Endothelial cell (in vitro differentiated cells): ENCODE measurements at regions not wholly inside any gene's neighbourhood (a gene's known extent, or its start where the extent isn't known, plus 50 kb on each side); places are given as distances from the start of the nearest gene placed in this dataset.

ENCODE experiments used
- DNase-seq: peaks from one replicate; pipeline ENCODE4 v3.0.0; 2021; ENCODE audit warnings: low spot score
- H3K27ac Mint-ChIP-seq: one replicate; pipeline ENCODE4 v1.8.0; 2021; ENCODE audit warnings: mixed read lengths, inconsistent platforms; ENCODE audit not compliant: unreplicated experiment
- H3K27me3 Mint-ChIP-seq: one replicate; pipeline ENCODE4 v1.8.0; 2021; ENCODE audit warnings: mild to moderate bottlenecking, moderate library complexity, mixed read lengths, inconsistent platforms; ENCODE audit not compliant: unreplicated experiment
- H3K36me3 Mint-ChIP-seq: one replicate; pipeline ENCODE4 v1.8.0; 2021; ENCODE audit warnings: mild to moderate bottlenecking, low read depth, mixed read lengths, inconsistent platforms; ENCODE audit not compliant: unreplicated experiment
- H3K4me1 Mint-ChIP-seq: one replicate; pipeline ENCODE4 v1.8.0; 2021; ENCODE audit warnings: mild to moderate bottlenecking, mixed read lengths, inconsistent platforms; ENCODE audit not compliant: unreplicated experiment
- H3K4me3 Mint-ChIP-seq: one replicate; pipeline ENCODE4 v1.8.0; 2021; ENCODE audit warnings: mild to moderate bottlenecking, mixed read lengths, inconsistent platforms; ENCODE audit not compliant: unreplicated experiment
- H3K9me3 Mint-ChIP-seq: one replicate; pipeline ENCODE4 v1.8.0; 2021; ENCODE audit warnings: mixed read lengths, inconsistent platforms; ENCODE audit not compliant: unreplicated experiment
- CTCF ChIP-seq: fragments of 200-600 bp; sonication (generic); IDR thresholded peaks from one replicate; pipeline ENCODE4 v1.5.0; 2021; ENCODE audit warnings: antibody characterized with exemption; ENCODE audit not compliant: unreplicated experiment

DNA sequence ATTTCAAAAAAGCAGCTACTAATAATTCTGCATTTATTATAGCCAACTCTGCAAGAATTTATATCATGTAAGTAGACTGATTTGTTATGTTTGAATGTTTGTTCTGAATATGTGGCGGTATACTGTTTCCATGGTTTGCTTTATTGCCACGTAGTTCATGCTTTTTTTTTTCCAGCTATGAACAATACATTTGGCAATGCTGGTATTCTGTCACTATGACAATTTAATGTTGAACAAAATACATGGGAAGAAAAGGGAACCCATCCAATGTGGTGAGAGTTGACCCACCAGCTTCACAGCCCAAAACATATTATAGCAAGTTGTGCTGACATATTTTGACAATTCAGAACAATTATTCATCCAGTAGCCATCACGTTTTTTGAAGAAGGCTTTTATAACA is 145.6 kb downstream of the CCDC71L start:
- no peak for TF ChIP-seq CTCF
- Mint-ChIP-seq H3K9me3 (no peaks in the 10 kb centered on the region), H3K4me3 (no peak overlapping the region), H3K27ac (no peak overlapping the region), H3K27me3 (peaks cover 1% of the 10 kb centered on the region), H3K4me1 (no peaks in the 10 kb centered on the region), H3K36me3 (no peaks in the 10 kb centered on the region)
- no peak for DNase-seq

- Mint-ChIP-seq H3K4me1 (no peaks in the 10 kb centered on the region), H3K27ac (no peak overlapping the region)
- no peak for TF ChIP-seq CTCF
Observed at GRCh38 chr7:106514881-106515280, 146.1 kb downstream of the CCDC71L start.

GRCh38 chr7:106512217-106512616 is 148.7 kb downstream of the CCDC71L start:
- Mint-ChIP-seq H3K9me3 (no peaks in the 10 kb centered on the region), H3K4me1 (no peaks in the 10 kb centered on the region), H3K4me3 (no peak overlapping the region), H3K27ac (no peak overlapping the region), H3K27me3 (no peaks in the 10 kb centered on the region), H3K36me3 (no peaks in the 10 kb centered on the region)
- TF ChIP-seq CTCF, result no peak
- DNase-seq, result no peak

More at GRCh38 chr7:106514881-106515280, 146.1 kb downstream of the CCDC71L start:
- H3K4me3 Mint-ChIP-seq, result no peak overlapping the region
- no peaks in the 10 kb centered on the region for H3K36me3 Mint-ChIP-seq
- H3K9me3 Mint-ChIP-seq, result no peaks in the 10 kb centered on the region
- H3K27me3 Mint-ChIP-seq, result peaks cover 1% of the 10 kb centered on the region
- DNase-seq, result no peak

DNA sequence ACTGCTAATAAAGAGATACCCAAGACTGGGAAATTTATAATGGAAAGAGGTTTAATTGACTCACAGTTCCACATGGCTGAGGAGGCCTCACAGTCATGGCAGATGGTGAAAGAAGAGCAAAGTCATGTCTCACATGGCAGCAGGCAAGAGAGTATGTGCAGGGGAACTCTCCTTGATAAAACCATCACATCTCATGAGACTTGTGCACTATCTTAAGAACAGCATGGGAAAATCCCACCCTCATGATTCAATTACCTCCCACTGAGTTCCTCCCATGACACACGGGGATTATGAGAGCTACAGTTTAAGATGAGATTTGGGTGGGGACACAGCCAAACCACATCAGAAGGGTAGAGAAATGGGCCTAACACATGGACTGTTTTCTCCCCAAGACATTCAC is 156.3 kb downstream of the CCDC71L start:
- no peaks in the 10 kb centered on the region for H3K36me3 Mint-ChIP-seq
- H3K9me3 Mint-ChIP-seq, result no peaks in the 10 kb centered on the region
- H3K27ac Mint-ChIP-seq, result no peak overlapping the region
- no peak overlapping the region for H3K4me3 Mint-ChIP-seq
- no peak for TF ChIP-seq CTCF
- H3K4me1 Mint-ChIP-seq, result no peaks in the 10 kb centered on the region
- H3K27me3 Mint-ChIP-seq, result no peaks in the 10 kb centered on the region
- no peak for DNase-seq

GRCh38 chr7:106504207-106504606 is 156.8 kb downstream of the CCDC71L start:
- Mint-ChIP-seq H3K4me3 (no peak overlapping the region), H3K4me1 (no peaks in the 10 kb centered on the region), H3K36me3 (no peaks in the 10 kb centered on the region), H3K27ac (no peak overlapping the region), H3K9me3 (no peaks in the 10 kb centered on the region), H3K27me3 (no peaks in the 10 kb centered on the region)
- no peak for TF ChIP-seq CTCF
- no peak for DNase-seq
